Immature natural killer cell (primary cell): ENCODE measurements at regions not wholly inside any gene's neighbourhood (a gene's known extent, or its start where the extent isn't known, plus 50 kb on each side); places are given as distances from the start of the nearest gene placed in this dataset.

Experiments
- DNase-seq, 3 donors: peaks; one replicate each; pipeline ENCODE4 v3.0.0; 2022; ENCODE audit warnings: mixed read lengths in 1 of 3
- H3K27ac Mint-ChIP-seq, 6 donors: one replicate each; pipeline ENCODE4 v1.8.0; 2020; ENCODE audit warnings: mixed read lengths in 6 of 6, mild to moderate bottlenecking in 5 of 6, inconsistent platforms in 4 of 6, moderate library complexity in 3 of 6
- H3K27me3 Mint-ChIP-seq, 3 donors: one replicate each; pipeline ENCODE4 v1.8.0; 2020 to 2021; ENCODE audit warnings: low read depth in 3 of 3, mild to moderate bottlenecking in 3 of 3, mixed read lengths in 3 of 3, moderate library complexity in 3 of 3, inconsistent platforms in 1 of 3
- H3K36me3 Mint-ChIP-seq, 3 donors: one replicate each; pipeline ENCODE4 v1.8.0; 2020; ENCODE audit warnings: mixed read lengths in 3 of 3, inconsistent platforms in 2 of 3, mild to moderate bottlenecking in 2 of 3
- H3K4me1 Mint-ChIP-seq, 2 donors: one replicate each; pipeline ENCODE4 v1.8.0; 2020; ENCODE audit warnings: inconsistent platforms in 2 of 2, mild to moderate bottlenecking in 2 of 2, mixed read lengths in 2 of 2, moderate library complexity in 1 of 2
- H3K4me3 Mint-ChIP-seq, 5 donors: one replicate each; pipeline ENCODE4 v1.8.0; 2020; ENCODE audit warnings: mild to moderate bottlenecking in 5 of 5, mixed read lengths in 5 of 5, inconsistent platforms in 3 of 5, moderate library complexity in 3 of 5
- H3K9me3 Mint-ChIP-seq, 6 donors: one replicate each; pipeline ENCODE4 v1.8.0; 2020; ENCODE audit warnings: mild to moderate bottlenecking in 6 of 6, mixed read lengths in 6 of 6, inconsistent platforms in 4 of 6, moderate library complexity in 3 of 6

- H3K27me3 Mint-ChIP-seq, result peaks cover 0 to 12% (median 7%) of the 10 kb centered on the region in 3 donors
- H3K27ac Mint-ChIP-seq, result no peak overlapping the region
- no peak overlapping the region for H3K4me3 Mint-ChIP-seq
- DNase-seq, result no peak
- no peaks in the 10 kb centered on the region for H3K36me3 Mint-ChIP-seq
- no peaks in the 10 kb centered on the region for H3K4me1 Mint-ChIP-seq
- no peaks in the 10 kb centered on the region for H3K9me3 Mint-ChIP-seq
Measured at GRCh38 chr6:56904068-56904467, 50.8 kb upstream of the BEND6 start.

- DNase-seq, result peak in 2 of 3 donors; percentile 21 to 34
- Mint-ChIP-seq H3K4me3 (no peak overlapping the region), H3K9me3 (no peaks in the 10 kb centered on the region), H3K4me1 (no peaks in the 10 kb centered on the region), H3K36me3 (no peaks in the 10 kb centered on the region), H3K27ac (no peak overlapping the region), H3K27me3 (peaks cover 0 to 12% (median 10%) of the 10 kb centered on the region in 3 donors)
Measured at GRCh38 chr6:56902641-56903464, 52.1 kb upstream of the BEND6 start.

- Mint-ChIP-seq H3K4me1 (no peaks in the 10 kb centered on the region), H3K36me3 (no peaks in the 10 kb centered on the region), H3K27ac (no peak overlapping the region), H3K27me3 (peaks cover 0 to 12% (median 4%) of the 10 kb centered on the region in 3 donors), H3K4me3 (no peak overlapping the region), H3K9me3 (peaks cover 0 to 2% (median 0%) of the 10 kb centered on the region in 6 donors)
- no peak for DNase-seq
Measured at GRCh38 chr6:56900784-56901183, 54.1 kb upstream of the BEND6 start.

- DNase-seq, result no peak
- Mint-ChIP-seq H3K4me3 (no peak overlapping the region), H3K36me3 (no peaks in the 10 kb centered on the region), H3K4me1 (no peaks in the 10 kb centered on the region), H3K27ac (peak overlapping the region in 1 of 6 donors; percentile 55), H3K27me3 (peaks cover 0 to 9% (median 4%) of the 10 kb centered on the region in 3 donors), H3K9me3 (peaks cover 0 to 2% (median 0%) of the 10 kb centered on the region in 6 donors)
Measured at GRCh38 chr6:56899753-56900152, 55.2 kb upstream of the BEND6 start.

GRCh38 chr6:56899311-56899710 lies 55.6 kb upstream of the BEND6 start:
- H3K4me3 Mint-ChIP-seq, result no peak overlapping the region

GRCh38 chr6:56897789-56898529 lies 56.9 kb upstream of the BEND6 start:
- no peak for DNase-seq
- no peak overlapping the region for H3K27ac Mint-ChIP-seq
- no peaks in the 10 kb centered on the region for H3K4me1 Mint-ChIP-seq
- H3K4me3 Mint-ChIP-seq, result no peak overlapping the region
- H3K27me3 Mint-ChIP-seq, result peaks cover 0 to 9% (median 4%) of the 10 kb centered on the region in 3 donors
- H3K36me3 Mint-ChIP-seq, result no peaks in the 10 kb centered on the region
- peaks cover 0 to 2% (median 0%) of the 10 kb centered on the region in 6 donors for H3K9me3 Mint-ChIP-seq

More at GRCh38 chr6:56899311-56899710, 55.6 kb upstream of the BEND6 start:
- no peak for DNase-seq
- H3K9me3 Mint-ChIP-seq, result peaks cover 0 to 2% (median 0%) of the 10 kb centered on the region in 6 donors
- H3K27ac Mint-ChIP-seq, result no peak overlapping the region
- peaks cover 0 to 9% (median 4%) of the 10 kb centered on the region in 3 donors for H3K27me3 Mint-ChIP-seq
- H3K4me1 Mint-ChIP-seq, result no peaks in the 10 kb centered on the region
- H3K36me3 Mint-ChIP-seq, result no peaks in the 10 kb centered on the region

- no peaks in the 10 kb centered on the region for H3K27me3 Mint-ChIP-seq
- no peak for DNase-seq
- peaks cover 0 to 2% (median 0%) of the 10 kb centered on the region in 6 donors for H3K9me3 Mint-ChIP-seq
- H3K4me3 Mint-ChIP-seq, result no peak overlapping the region
- H3K36me3 Mint-ChIP-seq, result no peaks in the 10 kb centered on the region
- H3K27ac Mint-ChIP-seq, result no peak overlapping the region
- H3K4me1 Mint-ChIP-seq, result no peaks in the 10 kb centered on the region
Measured at GRCh38 chr6:56891754-56892153, 63.2 kb upstream of the BEND6 start.

GRCh38 chr6:56890683-56891429 lies 64.1 kb upstream of the BEND6 start:
- H3K27ac Mint-ChIP-seq, result no peak overlapping the region
- no peak overlapping the region for H3K4me3 Mint-ChIP-seq
- no peak for DNase-seq
- no peaks in the 10 kb centered on the region for H3K27me3 Mint-ChIP-seq
- no peaks in the 10 kb centered on the region for H3K36me3 Mint-ChIP-seq
- H3K4me1 Mint-ChIP-seq, result no peaks in the 10 kb centered on the region
- no peaks in the 10 kb centered on the region for H3K9me3 Mint-ChIP-seq

- no peaks in the 10 kb centered on the region for H3K4me1 Mint-ChIP-seq
- H3K36me3 Mint-ChIP-seq, result no peaks in the 10 kb centered on the region
- H3K27me3 Mint-ChIP-seq, result no peaks in the 10 kb centered on the region
- no peak overlapping the region for H3K4me3 Mint-ChIP-seq
- H3K9me3 Mint-ChIP-seq, result no peaks in the 10 kb centered on the region
- DNase-seq, result no peak
- H3K27ac Mint-ChIP-seq, result no peak overlapping the region
Measured at GRCh38 chr6:56890066-56890465, 64.8 kb upstream of the BEND6 start.

- Mint-ChIP-seq H3K9me3 (no peaks in the 10 kb centered on the region), H3K4me3 (no peak overlapping the region)
Measured at GRCh38 chr6:56889492-56889891, 65.4 kb upstream of the BEND6 start.

GRCh38 chr6:56888687-56889086 lies 66.2 kb upstream of the BEND6 start:
- H3K9me3 Mint-ChIP-seq, result no peaks in the 10 kb centered on the region
- no peak for DNase-seq
- H3K27ac Mint-ChIP-seq, result no peak overlapping the region
- no peaks in the 10 kb centered on the region for H3K4me1 Mint-ChIP-seq
- H3K4me3 Mint-ChIP-seq, result no peak overlapping the region
- no peaks in the 10 kb centered on the region for H3K36me3 Mint-ChIP-seq
- H3K27me3 Mint-ChIP-seq, result no peaks in the 10 kb centered on the region

More at GRCh38 chr6:56889492-56889891, 65.4 kb upstream of the BEND6 start:
- Mint-ChIP-seq H3K36me3 (no peaks in the 10 kb centered on the region), H3K27me3 (no peaks in the 10 kb centered on the region), H3K27ac (no peak overlapping the region), H3K4me1 (no peaks in the 10 kb centered on the region)
- DNase-seq, result no peak

GRCh38 chr6:56887086-56887485 lies 67.8 kb upstream of the BEND6 start:
- no peak for DNase-seq
- no peaks in the 10 kb centered on the region for H3K27me3 Mint-ChIP-seq
- no peaks in the 10 kb centered on the region for H3K4me1 Mint-ChIP-seq
- no peaks in the 10 kb centered on the region for H3K9me3 Mint-ChIP-seq
- no peaks in the 10 kb centered on the region for H3K36me3 Mint-ChIP-seq
- no peak overlapping the region for H3K4me3 Mint-ChIP-seq
- H3K27ac Mint-ChIP-seq, result no peak overlapping the region

GRCh38 chr6:56877922-56878321 lies 77.0 kb upstream of the BEND6 start:
- no peak overlapping the region for H3K27ac Mint-ChIP-seq
- peaks cover 0 to 8% (median 6%) of the 10 kb centered on the region in 3 donors for H3K27me3 Mint-ChIP-seq
- no peak overlapping the region for H3K4me3 Mint-ChIP-seq
- H3K36me3 Mint-ChIP-seq, result no peaks in the 10 kb centered on the region
- no peaks in the 10 kb centered on the region for H3K4me1 Mint-ChIP-seq
- DNase-seq, result no peak
- H3K9me3 Mint-ChIP-seq, result peaks cover 0 to 1% (median 0%) of the 10 kb centered on the region in 6 donors

GRCh38 chr6:56875961-56876360 lies 78.9 kb upstream of the BEND6 start:
- Mint-ChIP-seq H3K4me3 (no peak overlapping the region), H3K27ac (no peak overlapping the region), H3K27me3 (peaks cover 0 to 6% (median 6%) of the 10 kb centered on the region in 3 donors), H3K4me1 (no peaks in the 10 kb centered on the region), H3K9me3 (peaks cover 0 to 1% (median 0%) of the 10 kb centered on the region in 6 donors), H3K36me3 (no peaks in the 10 kb centered on the region)
- DNase-seq, result no peak
